HG02571 (cell line): ENCODE measurements at regions not wholly inside any gene's neighbourhood (a gene's known extent, or its start where the extent isn't known, plus 50 kb on each side); places are given as distances from the start of the nearest gene placed in this dataset.

Experiments
- ATAC-seq: cut with Tn5 transposase; IDR thresholded peaks from one replicate; pipeline ENCODE4 v1.9.1; 2021; ENCODE audit warnings: mild to moderate bottlenecking, moderate library complexity; ENCODE audit not compliant: unreplicated experiment

- no peak for ATAC-seq
These were observed 294.3 kb downstream of the TLE1 start for GRCh38 chr9:81394881-81395675.

DNA sequence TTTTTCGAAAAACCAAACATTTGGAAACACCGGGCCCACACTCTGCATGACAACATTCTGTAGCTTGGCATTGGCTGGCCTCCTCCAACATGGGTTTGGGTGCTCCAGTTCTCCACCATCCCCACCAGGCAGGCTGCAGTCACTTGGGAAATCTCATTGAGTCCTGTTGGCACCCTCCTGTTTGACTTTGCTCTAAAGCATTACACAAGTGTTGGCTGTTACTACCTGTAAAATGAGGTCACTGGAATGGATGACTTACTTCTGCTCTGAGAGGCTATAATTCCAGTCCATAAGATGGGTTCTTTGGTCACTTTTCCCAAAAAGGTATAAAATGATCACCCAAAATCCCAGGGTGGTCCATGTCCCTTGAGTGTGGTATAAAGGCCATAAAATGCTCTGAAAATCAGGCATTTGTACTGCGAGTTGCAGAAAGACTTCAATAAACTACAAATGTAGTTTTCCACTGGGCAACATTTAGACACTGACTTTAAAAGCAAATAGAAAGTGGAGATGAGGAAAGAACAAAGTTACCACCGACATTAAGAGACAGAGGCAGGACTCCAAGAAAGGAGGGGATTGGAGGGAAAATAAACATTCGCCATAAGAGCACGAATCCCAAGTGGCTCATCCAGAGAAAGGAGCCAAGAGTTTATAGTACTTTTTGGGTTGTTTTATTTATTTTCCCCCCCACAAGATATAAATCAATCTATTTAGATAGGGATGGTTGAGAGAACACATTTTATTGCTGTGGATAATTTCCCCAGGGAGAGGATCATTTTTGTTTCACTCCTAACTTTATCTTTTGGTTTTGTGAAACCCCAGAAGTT lies 295.1 kb downstream of the TLE1 start:
- no peak for ATAC-seq

DNA sequence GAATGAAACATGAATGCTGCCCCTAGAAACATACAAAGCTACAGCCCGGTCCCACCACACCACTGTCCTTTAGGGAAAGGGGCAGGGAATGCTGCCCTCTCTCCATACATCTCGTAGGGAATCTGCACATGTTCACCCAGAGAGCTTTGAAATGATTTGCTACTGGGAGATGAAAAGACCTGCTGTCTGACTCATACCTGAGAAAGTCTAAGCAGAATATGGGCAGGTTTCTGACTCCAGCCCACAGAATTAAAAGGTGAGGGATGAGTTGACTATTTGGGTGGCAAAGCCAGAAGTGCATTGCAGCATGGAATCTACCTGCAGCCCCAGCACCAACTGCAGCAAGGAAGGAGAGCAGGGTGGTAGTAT lies 297.9 kb downstream of the TLE1 start:
- no peak for ATAC-seq

DNA sequence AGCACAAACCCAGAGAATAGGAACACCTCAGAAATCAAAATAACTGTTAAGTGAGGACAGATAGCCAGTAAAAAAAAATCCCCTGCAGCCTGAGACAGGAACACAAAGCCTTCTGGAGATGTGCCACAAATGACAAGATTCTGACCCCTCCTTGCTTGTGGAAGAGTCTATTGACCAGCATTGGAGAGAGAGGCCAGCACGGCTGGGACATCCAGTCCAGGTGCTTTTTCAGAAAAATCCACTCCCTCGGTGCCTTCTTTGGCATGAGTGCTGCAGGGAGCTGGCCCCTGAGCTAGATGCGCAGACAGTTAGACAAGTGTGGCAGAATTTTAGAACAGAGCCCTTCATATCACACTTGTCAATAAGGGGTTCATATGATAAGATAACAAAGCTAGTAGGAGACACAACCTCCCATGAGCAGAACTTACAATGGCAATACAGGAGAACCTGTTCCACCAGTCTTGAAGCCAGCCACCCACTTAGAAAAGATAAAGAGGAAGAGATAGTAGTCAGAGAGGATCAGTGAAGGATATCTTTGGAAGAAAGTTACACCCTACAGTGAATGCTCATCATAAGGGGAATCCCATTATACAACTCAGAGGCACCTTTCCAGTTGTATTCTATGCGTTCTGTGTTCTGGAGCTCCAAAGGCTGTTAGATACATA lies 298.4 kb downstream of the TLE1 start:
- ATAC-seq, result no peak

GRCh38 chr9:81389569-81389993 lies 299.8 kb downstream of the TLE1 start:
- ATAC-seq, result no peak

- no peak for ATAC-seq
These were observed 300.5 kb downstream of the TLE1 start for GRCh38 chr9:81388831-81389230.

GRCh38 chr9:81387360-81388106 lies 301.8 kb downstream of the TLE1 start:
- no peak for ATAC-seq

- no peak for ATAC-seq
These were observed 304.4 kb downstream of the TLE1 start for GRCh38 chr9:81384911-81385310.

- no peak for ATAC-seq
These were observed 307.1 kb downstream of the TLE1 start for GRCh38 chr9:81382281-81382680.

GRCh38 chr9:81381694-81382093 lies 307.7 kb downstream of the TLE1 start:
- ATAC-seq, result no peak

DNA sequence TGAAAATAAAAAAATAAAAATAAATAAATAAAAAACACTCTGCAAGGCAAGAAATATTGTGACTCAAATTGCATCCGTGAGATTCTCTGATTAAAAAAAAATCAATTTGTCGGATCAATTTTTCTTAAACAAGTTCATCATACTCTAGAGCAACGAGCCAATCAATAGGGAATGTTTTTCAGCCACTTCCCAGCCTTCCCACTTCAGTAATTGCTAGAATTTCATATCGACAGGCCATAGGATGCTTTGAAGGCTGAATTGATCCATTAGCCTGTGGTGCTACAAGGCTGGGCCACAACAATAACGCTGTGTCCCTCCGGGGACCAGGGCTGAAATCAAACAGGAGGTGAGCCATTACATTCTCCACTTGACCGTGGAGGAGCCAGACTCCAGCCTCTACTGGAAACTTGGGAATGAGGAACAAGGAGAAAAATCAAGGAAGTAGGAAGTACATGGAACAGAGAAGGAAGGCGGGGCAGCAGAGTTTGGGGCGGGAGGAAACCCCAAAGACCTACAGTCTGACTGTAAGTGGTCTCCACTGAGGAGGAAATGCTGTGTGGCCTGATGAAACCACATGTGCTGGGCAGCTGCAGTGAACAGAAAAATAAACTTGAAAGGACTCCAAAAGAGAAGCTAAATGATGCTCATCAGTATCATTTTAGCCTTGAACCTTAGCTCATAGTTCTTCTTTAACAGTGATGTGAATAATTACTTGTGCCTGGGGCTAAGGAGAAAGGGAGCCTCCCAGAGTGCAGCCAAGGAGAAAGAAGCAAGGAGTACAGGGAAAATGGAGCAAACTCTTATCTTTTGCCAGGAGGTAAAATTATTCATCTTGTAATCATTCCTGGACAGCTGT lies 308.6 kb downstream of the TLE1 start:
- no peak for ATAC-seq

DNA sequence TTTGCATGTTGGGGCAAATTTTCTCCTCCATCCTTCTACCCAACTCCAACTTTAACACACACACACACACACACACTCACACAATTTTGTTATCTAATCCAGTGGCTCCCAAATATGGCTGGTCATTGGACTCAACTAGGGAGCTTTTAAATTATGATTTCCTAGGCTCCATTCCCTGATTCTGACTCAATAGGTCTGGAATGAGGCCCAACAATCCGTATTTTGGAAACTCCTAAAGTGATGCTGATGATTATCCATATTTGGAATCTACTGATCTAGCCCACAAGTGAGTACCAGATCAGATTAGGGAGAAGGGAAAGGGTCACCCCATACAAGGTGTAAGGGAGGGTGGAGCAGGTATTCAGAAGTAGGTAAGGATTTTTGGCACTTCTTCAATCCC lies 309.7 kb downstream of the TLE1 start:
- no peak for ATAC-seq

DNA sequence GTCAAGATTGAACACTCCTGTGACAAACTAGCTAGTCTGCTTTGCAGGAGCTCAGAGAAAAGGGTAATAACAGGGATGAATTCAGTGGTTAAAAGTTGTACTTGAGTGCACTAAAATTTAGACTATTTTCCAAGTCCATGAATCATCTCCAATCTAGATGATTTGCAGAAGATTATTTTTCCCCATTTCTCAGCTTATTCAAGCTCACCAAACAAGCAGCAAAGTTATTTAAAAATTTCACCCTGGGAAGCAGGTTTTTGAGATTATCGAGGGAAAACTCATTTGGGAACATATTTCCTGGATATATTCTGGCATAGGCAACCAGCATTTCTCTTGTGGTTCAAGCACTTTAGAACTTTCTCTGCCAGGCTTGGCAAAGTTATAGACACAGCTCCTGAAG lies 311.4 kb downstream of the TLE1 start:
- ATAC-seq, result no peak

- no peak for ATAC-seq
These were observed 312.0 kb downstream of the TLE1 start for GRCh38 chr9:81377320-81377719.

GRCh38 chr9:81375187-81376100 lies 313.9 kb downstream of the TLE1 start:
- ATAC-seq, result no peak

GRCh38 chr9:81374459-81375186 lies 314.7 kb downstream of the TLE1 start:
- ATAC-seq, result no peak

DNA sequence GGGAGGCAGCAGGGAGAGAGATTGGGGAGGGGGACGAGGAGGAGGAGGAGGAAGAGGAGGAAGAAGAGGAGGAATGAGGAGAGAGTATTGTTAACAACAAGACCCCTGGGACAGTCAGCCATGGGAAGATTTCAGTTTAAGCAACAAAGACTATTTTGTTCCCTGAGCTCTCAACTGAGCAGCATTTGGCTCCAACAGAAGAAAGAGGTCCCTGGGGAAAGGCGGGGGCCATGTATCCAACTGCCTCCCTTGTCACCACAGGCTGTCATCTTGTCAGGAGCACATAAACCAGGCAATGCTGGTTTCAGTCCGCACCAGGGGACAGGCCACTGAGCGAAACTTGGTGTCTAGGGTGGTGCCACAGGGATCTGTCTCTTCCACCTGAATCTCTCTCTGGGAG lies 316.1 kb downstream of the TLE1 start:
- no peak for ATAC-seq

GRCh38 chr9:81372628-81373191 lies 316.6 kb downstream of the TLE1 start:
- no peak for ATAC-seq
